NCI-H345 treated with DMSO at 0.1 percent for 48 hours (cell line): ENCODE measurements at regions not wholly inside any gene's neighbourhood (a gene's known extent, or its start where the extent isn't known, plus 50 kb on each side); places are given as distances from the start of the nearest gene placed in this dataset.
"Not testable (repeated sequence)": the region's sequence is repeated elsewhere in the genome, so short reads cannot be mapped to it uniquely, and the experiment has no call there.

Experiments
- DNase-seq: peaks from one replicate; lab custom pipeline; 2025; ENCODE audit not compliant: unreplicated experiment; lab: John Stamatoyannopoulos, UW

DNA sequence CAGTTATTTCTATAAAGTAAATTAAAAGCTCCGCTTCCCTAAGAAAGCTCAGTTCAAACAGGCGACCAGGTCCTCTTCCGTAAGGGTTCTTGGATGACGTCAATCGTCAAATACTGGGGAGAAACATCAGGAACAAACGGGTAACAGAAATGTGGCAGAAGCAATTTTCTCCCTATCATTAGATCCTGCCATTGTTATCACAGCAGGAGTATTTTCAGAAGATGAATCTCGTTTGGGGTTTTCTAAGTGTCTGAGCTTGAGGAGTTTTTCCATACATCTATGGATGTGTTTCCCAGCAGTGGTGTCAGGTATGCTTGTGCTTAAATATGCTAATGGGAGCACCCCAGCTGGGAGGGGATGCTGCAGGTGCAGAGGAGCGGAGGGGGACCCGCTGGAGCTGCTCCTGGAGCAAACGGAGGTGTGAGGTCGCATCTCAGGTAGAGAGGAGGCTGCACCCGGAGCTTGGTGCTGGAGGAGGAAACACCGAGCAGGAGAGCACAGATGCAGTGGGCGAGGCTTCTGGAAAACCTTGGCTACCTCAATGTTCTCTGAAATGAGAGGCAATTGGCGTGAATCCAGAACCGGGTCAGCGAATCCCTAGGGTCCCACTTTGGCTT is 795.5 kb downstream of the AACS start:
- no peak for DNase-seq

GRCh38 chr12:125861299-125862281 is 796.4 kb downstream of the AACS start:
- DNase-seq = no peak

GRCh38 chr12:125865236-125865635 is 800.0 kb downstream of the AACS start:
- not testable (repeated sequence) for DNase-seq

- no peak for DNase-seq
Observed at GRCh38 chr12:125871811-125872594, 806.8 kb downstream of the AACS start.

GRCh38 chr12:125873016-125873415 is 807.8 kb downstream of the AACS start:
- no peak for DNase-seq

- DNase-seq = no peak
Observed at GRCh38 chr12:125878483-125878882, 813.2 kb downstream of the AACS start.

GRCh38 chr12:125882141-125882540 is 816.9 kb downstream of the AACS start:
- no peak for DNase-seq

DNA sequence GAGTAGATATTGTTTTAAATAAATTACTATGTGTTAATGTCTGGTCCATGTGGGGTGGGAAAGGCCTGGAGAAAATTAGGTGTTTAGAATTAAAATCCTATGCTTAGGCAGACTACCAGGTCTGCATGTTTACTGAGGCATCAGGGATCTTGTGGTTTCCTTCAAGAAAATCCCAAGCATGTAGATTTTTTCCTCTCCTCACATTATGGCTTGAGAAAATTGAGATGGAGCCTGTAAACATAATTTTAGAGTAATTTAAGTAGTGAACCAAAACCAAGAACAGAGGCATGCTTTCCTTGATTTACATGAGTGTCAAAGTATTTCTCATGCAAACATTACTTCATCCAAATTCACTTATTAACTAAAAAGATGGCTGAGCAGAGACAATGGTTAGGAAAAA is 823.7 kb downstream of the AACS start:
- no peak for DNase-seq

- DNase-seq = no peak
Observed at GRCh38 chr12:125889742-125890141, 824.5 kb downstream of the AACS start.

DNA sequence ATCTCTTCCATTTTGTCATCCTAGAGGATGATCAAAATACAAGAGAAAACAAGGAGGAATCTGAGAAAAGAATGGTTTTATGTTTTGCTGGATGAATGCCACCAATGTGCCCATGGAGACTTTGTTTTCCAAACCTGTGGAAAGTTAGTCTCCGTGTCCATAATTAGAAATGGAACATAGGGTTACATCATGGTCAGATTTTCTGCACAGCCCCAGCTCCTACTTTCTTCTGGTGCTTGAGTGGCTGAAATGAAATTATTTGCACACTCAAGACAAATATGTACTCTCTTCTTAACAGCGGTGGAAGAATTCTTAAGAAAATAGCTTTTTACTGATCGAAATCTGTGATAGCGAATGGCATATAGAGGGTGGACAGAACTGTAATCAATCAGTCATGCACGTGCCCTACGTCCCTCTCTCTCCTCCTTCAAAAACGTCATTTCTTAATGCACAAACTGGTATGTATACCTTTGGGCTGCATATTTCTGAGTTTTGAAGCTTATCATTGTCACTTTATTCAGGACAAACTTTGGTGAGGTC is 825.2 kb downstream of the AACS start:
- no peak for DNase-seq

DNA sequence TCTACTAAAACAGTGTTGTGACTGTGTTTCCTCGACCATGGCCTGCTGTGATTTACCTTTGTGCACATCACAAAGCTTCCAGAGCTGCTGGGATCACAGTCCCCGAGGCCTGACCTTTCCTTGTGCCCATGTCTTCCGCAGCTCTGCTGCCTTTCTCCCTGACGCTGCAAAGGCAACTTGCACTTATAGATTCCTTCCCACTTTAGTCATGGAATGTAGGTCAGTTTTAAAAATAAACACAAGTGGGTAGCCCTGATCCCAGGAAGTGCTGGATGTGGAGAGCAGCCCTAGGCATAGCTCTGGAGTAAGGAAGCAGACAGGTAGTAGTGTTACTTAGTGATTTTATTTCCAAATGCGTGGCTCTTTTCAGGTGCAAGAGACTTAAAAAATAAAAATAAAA is 825.7 kb downstream of the AACS start:
- DNase-seq = no peak

GRCh38 chr12:125892276-125892675 is 827.0 kb downstream of the AACS start:
- no peak for DNase-seq

- DNase-seq = no peak
Observed at GRCh38 chr12:125902991-125903390, 837.8 kb downstream of the AACS start.

GRCh38 chr12:125907351-125907750 is 842.1 kb downstream of the AACS start:
- no peak for DNase-seq

GRCh38 chr12:125919856-125920470 is 854.7 kb downstream of the AACS start:
- no peak for DNase-seq

- DNase-seq = no peak
Observed at GRCh38 chr12:125922330-125922729, 857.1 kb downstream of the AACS start.

GRCh38 chr12:125936502-125936901 is 871.3 kb downstream of the AACS start:
- DNase-seq = no peak

- DNase-seq = no peak
Observed at GRCh38 chr12:125944446-125944845, 879.2 kb downstream of the AACS start.

- no peak for DNase-seq
Observed at GRCh38 chr12:125949471-125949870, 884.2 kb downstream of the AACS start.

DNA sequence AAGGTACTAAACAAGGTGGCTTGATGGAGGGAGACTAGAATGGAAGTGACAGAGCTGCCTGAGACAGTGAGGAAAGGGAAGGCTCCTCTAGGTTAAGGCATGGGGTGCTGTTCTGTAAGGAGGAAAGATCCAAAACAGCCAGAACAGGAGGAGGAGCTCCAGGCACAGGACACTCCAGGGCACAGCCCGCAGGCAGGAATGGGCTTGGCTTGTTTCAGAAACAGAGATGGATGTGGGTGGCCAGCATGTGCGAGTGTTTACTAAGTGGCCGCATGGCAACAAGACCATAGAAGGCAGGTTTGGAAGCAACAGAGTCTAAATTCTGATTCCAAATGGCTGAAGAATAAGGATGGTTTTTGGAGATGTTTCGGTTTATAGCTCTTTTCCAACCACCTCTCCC is 889.1 kb downstream of the AACS start:
- DNase-seq = no peak

DNA sequence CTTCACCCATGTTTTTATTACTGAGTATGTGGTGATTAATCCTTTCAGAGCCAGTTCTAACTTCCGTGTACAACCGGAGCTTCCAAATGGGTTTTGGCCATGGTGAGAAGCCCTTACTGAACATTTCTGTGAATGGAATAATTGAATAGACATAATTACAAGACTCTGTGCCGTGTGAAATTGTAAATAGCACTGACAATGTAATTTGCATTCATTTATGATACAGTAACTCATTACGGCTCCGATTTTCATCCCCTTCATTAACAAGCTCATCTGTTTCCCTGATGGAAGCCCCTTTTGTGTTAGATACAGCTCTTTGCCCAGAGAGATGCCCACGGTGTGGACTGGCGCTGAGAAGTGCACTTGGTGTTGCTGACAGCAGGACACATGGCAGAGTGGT is 891.0 kb downstream of the AACS start:
- DNase-seq = no peak
